GM12892 (cell line): ENCODE measurements at regions not wholly inside any gene's neighbourhood (a gene's known extent, or its start where the extent isn't known, plus 50 kb on each side); places are given as distances from the start of the nearest gene placed in this dataset.

Experiments
- POLR2A ChIP-seq: IDR thresholded peaks from 2 replicates; pipeline ENCODE4 v1.6.1; 2011; ENCODE audit warnings: low read depth, low read length, control low read depth
- POLR2AphosphoS5 ChIP-seq: IDR thresholded peaks from 2 replicates; pipeline ENCODE4 v1.6.1; 2011; ENCODE audit warnings: low read depth, low read length, control low read depth

DNA sequence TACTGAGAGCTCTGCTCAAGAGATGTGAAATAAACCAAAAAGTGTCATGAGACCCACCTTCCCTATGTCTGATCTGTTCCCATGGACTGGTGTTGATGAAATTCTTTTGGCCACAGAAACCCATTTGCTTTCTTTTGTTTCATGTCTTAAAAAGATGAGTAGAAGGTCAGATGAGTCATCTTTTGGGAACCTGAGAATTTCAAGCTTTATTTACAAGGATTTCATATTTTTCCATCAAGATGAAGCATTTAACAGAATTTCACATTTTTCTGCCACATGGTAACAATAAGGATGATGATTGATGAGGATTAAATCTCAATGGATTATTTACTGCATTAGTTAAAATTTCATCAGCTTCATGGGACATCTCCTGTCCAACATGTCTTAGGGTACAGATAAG, 337.8 kb downstream of the DEPDC1B start:
- TF ChIP-seq POLR2AphosphoS5 (no peak), POLR2A (no peak)
